ENCODE measurements at regions not wholly inside any gene's neighbourhood (a gene's known extent, or its start where the extent isn't known, plus 50 kb on each side); places are given as distances from the start of the nearest gene placed in this dataset.
A peak's percentile ranks its signal among the peaks of the same experiment; 100 is the strongest.

- intact Hi-C loops (cut with micrococcal nuclease; ENCODE audit: unreplicated experiment), result no loop called here
- WGBS (ENCODE audit: low lambda C conversion rate), result 48% methylated on average over 7 of the region's 8 CpGs
- FAIRE-seq (no peak), ATAC-seq (no peak), DNase-seq (ENCODE audit: low spot score) (no peak)
- Histone ChIP-seq H3K79me2 (ENCODE audit: insufficient read depth, low read length) (no peaks in the 10 kb centered on the region), H3K4me1 (ENCODE audit: insufficient read depth, low read length) (peaks cover 32% of the 10 kb centered on the region), H3K27me3 (ENCODE audit: control insufficient read depth in 1 of 2, insufficient read depth in 2 of 2, low read length in 2 of 2) (peaks cover 4 to 36% of the 10 kb centered on the region in 2 experiments; a peak in 3 of 5 replicates), H2AFZ (ENCODE audit: low read length) (no peak overlapping the region), H3K9me3 (ENCODE audit: low read length) (no peaks in the 10 kb centered on the region), H3K4me2 (ENCODE audit: low read depth, low read length) (no peak overlapping the region), H4K20me1 (ENCODE audit: insufficient read depth, low read length) (no peaks in the 10 kb centered on the region; the same call in 1 of the 2 replicates), H3K27ac (ENCODE audit: extremely low read length, insufficient read depth, low read length) (no peak overlapping the region), H3K4me3 (replicated peaks in 1 of 3; ENCODE audit: insufficient read depth in 1 of 3, low read depth in 2 of 3, low read length in 3 of 3) (no peak overlapping the region), H3K36me3 (replicated peaks in 1 of 2; ENCODE audit: control insufficient read depth in 1 of 2, insufficient read depth in 2 of 2, low read length in 2 of 2) (no peaks in the 10 kb centered on the region), H3K9ac (ENCODE audit: insufficient read depth, low read depth, low read length) (no peak overlapping the region)
- no TSS peak for BruUV-seq (replicated peaks)
- in situ Hi-C loops (cut with HindIII; ENCODE audit: extremely low pct_ligation_motif_present, low pct_unique_long_range_greater_than_20kb), result no loop called here
- CTCF ChIA-PET (ENCODE audit: low intra/inter-chr PET ratio, low total read pairs), result no interaction called here
- POLR2A ChIA-PET, result no interaction called here
- no peak for TF ChIP-seq ETV6 (CRISPR knock-in tag; conservative IDR thresholded peaks at IDR 0.05)
- TF ChIP-seq RXRA (CRISPR knock-in tag; IDR thresholded peaks at IDR 0.05), result no peak
- TF ChIP-seq PITX1 (CRISPR knock-in tag; IDR thresholded peaks at IDR 0.05), result no peak
- TF ChIP-seq NCOA5 (CRISPR knock-in tag; IDR thresholded peaks at IDR 0.05), result no peak
- TF ChIP-seq SP5 (CRISPR knock-in tag; IDR thresholded peaks at IDR 0.05; ENCODE audit: borderline replicate concordance, low read depth), result no peak
- TF ChIP-seq ZNF629 (CRISPR knock-in tag; conservative IDR thresholded peaks at IDR 0.05), result peak; percentile 36; the same call in 1 of the 2 replicates
Observed at GRCh38 chr2:120944575-120944974, 208.9 kb downstream of the GLI2 start.

- Histone ChIP-seq H4K20me1 (ENCODE audit: insufficient read depth, low read length) (no peaks in the 10 kb centered on the region; the same call in 1 of the 2 replicates), H3K9me3 (ENCODE audit: low read length) (no peaks in the 10 kb centered on the region), H3K36me3 (replicated peaks in 1 of 2; ENCODE audit: control insufficient read depth in 1 of 2, insufficient read depth in 2 of 2, low read length in 2 of 2) (no peaks in the 10 kb centered on the region), H3K9ac (ENCODE audit: insufficient read depth, low read depth, low read length) (no peak overlapping the region), H3K4me2 (ENCODE audit: low read depth, low read length) (no peak overlapping the region), H3K79me2 (ENCODE audit: insufficient read depth, low read length) (no peaks in the 10 kb centered on the region), H3K4me3 (replicated peaks in 1 of 3; ENCODE audit: insufficient read depth in 1 of 3, low read depth in 2 of 3, low read length in 3 of 3) (no peak overlapping the region), H3K4me1 (ENCODE audit: insufficient read depth, low read length) (peaks cover 27% of the 10 kb centered on the region), H3K27ac (ENCODE audit: extremely low read length, insufficient read depth, low read length) (no peak overlapping the region), H2AFZ (ENCODE audit: low read length) (no peak overlapping the region), H3K27me3 (ENCODE audit: control insufficient read depth in 1 of 2, insufficient read depth in 2 of 2, low read length in 2 of 2) (peaks cover 6 to 36% of the 10 kb centered on the region in 2 experiments; a peak in 3 of 5 replicates)
- ChIA-PET POLR2A (no interaction called here), CTCF (ENCODE audit: low intra/inter-chr PET ratio, low total read pairs) (no interaction called here)
- FAIRE-seq (no peak), DNase-seq (ENCODE audit: low spot score) (no peak), ATAC-seq (no peak)
- 47% methylated on average over 8 of the region's 10 CpGs for WGBS (ENCODE audit: low lambda C conversion rate)
- intact Hi-C loops (cut with micrococcal nuclease; ENCODE audit: unreplicated experiment) (loop anchor here (5.0 kb wide), 1 partner anchor 38 kb away; no protein-coding TSS in a partner anchor), in situ Hi-C loops (cut with HindIII; ENCODE audit: extremely low pct_ligation_motif_present, low pct_unique_long_range_greater_than_20kb) (loop anchor here (5.0 kb wide), 2 partner anchors 38 to 248 kb away; no protein-coding TSS in a partner anchor)
- TF ChIP-seq GABPA (IDR thresholded peaks at IDR 0.05; ENCODE audit: low read depth, low read length) (no peak), GABPA (CRISPR knock-in tag; IDR thresholded peaks at IDR 0.05; ENCODE audit: low read depth) (no peak), ZBTB33 (CRISPR knock-in tag; IDR thresholded peaks at IDR 0.05) (no peak), HNRNPK (IDR thresholded peaks at IDR 0.05; ENCODE audit: low read depth, low read length, poor library complexity, severe bottlenecking) (no peak), ZNF619 (CRISPR knock-in tag; IDR thresholded peaks at IDR 0.05) (no peak), CREB3 (CRISPR knock-in tag; IDR thresholded peaks at IDR 0.05) (no peak), MTA3 (CRISPR knock-in tag; IDR thresholded peaks at IDR 0.05) (no peak), TARDBP (CRISPR knock-in tag; IDR thresholded peaks at IDR 0.05) (no peak), ZNF547 (CRISPR knock-in tag; IDR thresholded peaks at IDR 0.05) (no peak), ZFP41 (CRISPR knock-in tag; IDR thresholded peaks at IDR 0.05; ENCODE audit: borderline replicate concordance) (no peak), MXD1 (CRISPR knock-in tag; IDR thresholded peaks at IDR 0.05) (no peak), REPIN1 (CRISPR knock-in tag; IDR thresholded peaks at IDR 0.05; ENCODE audit: borderline replicate concordance, low read depth) (no peak)
- BruUV-seq (replicated peaks), result no TSS peak
Observed at GRCh38 chr2:120945091-120945490, 209.4 kb downstream of the GLI2 start.

All from HepG2 (cell line).